ENCODE measurements at regions not wholly inside any gene's neighbourhood (a gene's known extent, or its start where the extent isn't known, plus 50 kb on each side); places are given as distances from the start of the nearest gene placed in this dataset.
"Not testable (repeated sequence)": the region's sequence is repeated elsewhere in the genome, so short reads cannot be mapped to it uniquely, and the experiment has no call there.

- TF ChIP-seq, protein P1, sequence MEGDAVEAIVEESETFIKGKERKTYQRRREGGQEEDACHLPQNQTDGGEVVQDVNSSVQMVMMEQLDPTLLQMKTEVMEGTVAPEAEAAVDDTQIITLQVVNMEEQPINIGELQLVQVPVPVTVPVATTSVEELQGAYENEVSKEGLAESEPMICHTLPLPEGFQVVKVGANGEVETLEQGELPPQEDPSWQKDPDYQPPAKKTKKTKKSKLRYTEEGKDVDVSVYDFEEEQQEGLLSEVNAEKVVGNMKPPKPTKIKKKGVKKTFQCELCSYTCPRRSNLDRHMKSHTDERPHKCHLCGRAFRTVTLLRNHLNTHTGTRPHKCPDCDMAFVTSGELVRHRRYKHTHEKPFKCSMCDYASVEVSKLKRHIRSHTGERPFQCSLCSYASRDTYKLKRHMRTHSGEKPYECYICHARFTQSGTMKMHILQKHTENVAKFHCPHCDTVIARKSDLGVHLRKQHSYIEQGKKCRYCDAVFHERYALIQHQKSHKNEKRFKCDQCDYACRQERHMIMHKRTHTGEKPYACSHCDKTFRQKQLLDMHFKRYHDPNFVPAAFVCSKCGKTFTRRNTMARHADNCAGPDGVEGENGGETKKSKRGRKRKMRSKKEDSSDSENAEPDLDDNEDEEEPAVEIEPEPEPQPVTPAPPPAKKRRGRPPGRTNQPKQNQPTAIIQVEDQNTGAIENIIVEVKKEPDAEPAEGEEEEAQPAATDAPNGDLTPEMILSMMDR (IDR thresholded peaks at IDR 0.05; ENCODE audit: insufficient read depth, low read length, severe bottlenecking), result no peak
- no peaks in the 10 kb centered on the region for H3K36me3 ChIP-seq (ENCODE audit: control insufficient read depth, insufficient read depth, low read length)
- no peak overlapping the region for H3K4me3 ChIP-seq (ENCODE audit: low read depth, low read length)
- H3K27me3 ChIP-seq (ENCODE audit: control insufficient read depth, insufficient read depth, low read length), result no peaks in the 10 kb centered on the region
- DNase-seq (ENCODE audit: low read depth) (no peak), FAIRE-seq (no peak)
Measured at GRCh38 chr11:82034527-82034926, 699.1 kb downstream of the FAM181B start.

DNA sequence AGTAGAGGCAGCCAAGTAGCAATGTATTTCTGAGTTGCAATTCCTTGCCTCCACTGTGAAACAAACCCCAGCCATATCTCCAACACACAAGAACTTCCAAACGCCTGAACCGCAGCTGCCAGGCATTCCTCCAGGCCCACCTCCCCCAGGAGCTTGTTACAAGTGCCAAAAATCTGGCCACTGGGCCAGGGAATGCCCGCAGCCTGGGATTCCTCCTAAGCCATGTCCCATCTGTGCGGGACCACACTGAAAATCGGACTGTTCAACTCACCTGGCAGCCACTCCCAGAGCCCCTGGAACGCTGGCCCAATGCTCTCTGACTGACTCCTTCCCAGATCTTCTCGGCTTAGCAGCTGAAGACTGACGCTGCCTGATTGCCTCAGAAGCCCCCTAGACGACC, 706.3 kb downstream of the FAM181B start:
- DNase-seq (ENCODE audit: low read depth); H3K36me3 ChIP-seq (ENCODE audit: control insufficient read depth, insufficient read depth, low read length); FAIRE-seq; H3K27me3 ChIP-seq (ENCODE audit: control insufficient read depth, insufficient read depth, low read length); H3K4me3 ChIP-seq (ENCODE audit: low read depth, low read length): not testable (repeated sequence)

GRCh38 chr11:82024760-82025159, 708.9 kb downstream of the FAM181B start:
- Histone ChIP-seq H3K4me3 (ENCODE audit: low read depth, low read length) (no peak overlapping the region), H3K36me3 (ENCODE audit: control insufficient read depth, insufficient read depth, low read length) (no peaks in the 10 kb centered on the region), H3K27me3 (ENCODE audit: control insufficient read depth, insufficient read depth, low read length) (no peaks in the 10 kb centered on the region)
- DNase-seq (ENCODE audit: low read depth), result no peak
- FAIRE-seq, result no peak
- TF ChIP-seq, protein P1 (IDR thresholded peaks at IDR 0.05; ENCODE audit: insufficient read depth, low read length, severe bottlenecking), result no peak

DNA sequence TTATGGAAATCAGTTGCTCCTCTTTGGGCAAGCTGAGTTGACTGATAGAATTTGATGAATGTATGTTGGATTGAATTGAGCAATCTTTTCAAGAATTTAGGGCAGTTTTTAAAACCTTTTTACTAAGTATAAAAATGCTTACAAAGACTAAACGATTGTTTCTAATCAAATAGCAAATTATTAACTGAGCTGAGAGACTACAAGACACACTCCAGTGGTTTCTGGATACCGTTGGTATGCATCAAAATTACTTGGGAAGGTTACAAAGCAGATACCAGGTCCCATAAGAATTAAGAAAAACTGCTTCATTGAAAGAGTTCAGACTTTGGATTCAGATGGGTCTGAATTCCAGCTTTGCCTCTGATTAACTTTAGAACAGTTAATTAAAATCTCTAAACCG, 721.4 kb downstream of the FAM181B start:
- FAIRE-seq, result no peak
- TF ChIP-seq, protein P1 (IDR thresholded peaks at IDR 0.05; ENCODE audit: insufficient read depth, low read length, severe bottlenecking), result no peak

GRCh38 chr11:82009133-82009532, 724.5 kb downstream of the FAM181B start:
- FAIRE-seq, result no peak
- no peak for DNase-seq (ENCODE audit: low read depth)
- H3K36me3 ChIP-seq (ENCODE audit: control insufficient read depth, insufficient read depth, low read length), result no peaks in the 10 kb centered on the region
- no peaks in the 10 kb centered on the region for H3K27me3 ChIP-seq (ENCODE audit: control insufficient read depth, insufficient read depth, low read length)
- TF ChIP-seq, protein P1 (IDR thresholded peaks at IDR 0.05; ENCODE audit: insufficient read depth, low read length, severe bottlenecking), result no peak
- no peak overlapping the region for H3K4me3 ChIP-seq (ENCODE audit: low read depth, low read length)

More for the DNA sequence above, 721.4 kb downstream of the FAM181B start:
- no peaks in the 10 kb centered on the region for H3K27me3 ChIP-seq (ENCODE audit: control insufficient read depth, insufficient read depth, low read length)
- no peak overlapping the region for H3K4me3 ChIP-seq (ENCODE audit: low read depth, low read length)
- DNase-seq (ENCODE audit: low read depth), result no peak
- H3K36me3 ChIP-seq (ENCODE audit: control insufficient read depth, insufficient read depth, low read length), result no peaks in the 10 kb centered on the region

GRCh38 chr11:82007521-82007920, 726.1 kb downstream of the FAM181B start:
- FAIRE-seq, result no peak
- Histone ChIP-seq H3K36me3 (ENCODE audit: control insufficient read depth, insufficient read depth, low read length) (no peaks in the 10 kb centered on the region), H3K4me3 (ENCODE audit: low read depth, low read length) (no peak overlapping the region), H3K27me3 (ENCODE audit: control insufficient read depth, insufficient read depth, low read length) (no peaks in the 10 kb centered on the region)
- DNase-seq (ENCODE audit: low read depth), result no peak
- TF ChIP-seq, protein P1 (IDR thresholded peaks at IDR 0.05; ENCODE audit: insufficient read depth, low read length, severe bottlenecking), result no peak
